Adrenal gland (tissue), 5 donors: ENCODE measurements at regions not wholly inside any gene's neighbourhood (a gene's known extent, or its start where the extent isn't known, plus 50 kb on each side); places are given as distances from the start of the nearest gene placed in this dataset.

ENCODE experiments used
- CTCF ChIP-seq, 6 experiments: fragments of 450-650 bp in 4 of 6; fragments of 200-600 bp in 2 of 6; sonication (generic) in 1 of 6; IDR thresholded peaks; 1 replicate in 5 of 6; 2 replicates in 1 of 6; pipeline versions ENCODE4 v1.5.1 to v1.8.0; 2016 to 2021; ENCODE audit warnings: antibody characterized with exemption in 6 of 6, mild to moderate bottlenecking in 2 of 6, moderate library complexity in 1 of 6
- POLR2A ChIP-seq, 2 donors: fragments of 450-650 bp; IDR thresholded peaks; one replicate each; pipeline ENCODE4 v1.6.1; 2017; ENCODE audit warnings: antibody characterized with exemption in 2 of 2, mild to moderate bottlenecking in 2 of 2, moderate library complexity in 1 of 2
- donor health status: DM: no; HTN: no; CAD: no.

- TF ChIP-seq CTCF (IDR thresholded peaks at IDR 0.05): no peak
- no peak for TF ChIP-seq POLR2A (IDR thresholded peaks at IDR 0.05)
Measured at GRCh38 chr1:103309786-103310185, 201.5 kb upstream of the COL11A1 start.
